ENCODE measurements at regions not wholly inside any gene's neighbourhood (a gene's known extent, or its start where the extent isn't known, plus 50 kb on each side); places are given as distances from the start of the nearest gene placed in this dataset.

- peaks cover 9 to 30% (median 14%) of the 10 kb centered on the region in 4 experiments for H3K4me1 ChIP-seq (ENCODE audit: control extremely low read depth in 1 of 4, control insufficient read depth in 4 of 4, insufficient read depth in 4 of 4, low read length in 3 of 4)
- no peaks in the 10 kb centered on the region for H3K36me3 ChIP-seq (ENCODE audit: control insufficient read depth in 4 of 4, insufficient read depth in 4 of 4, low read length in 3 of 4)
- H3K27ac ChIP-seq (ENCODE audit: insufficient read depth in 1 of 2, low read depth in 1 of 2, low read length in 2 of 2, poor library complexity in 1 of 2, severe bottlenecking in 2 of 2): no peak overlapping the region
- H3K9me3 ChIP-seq (ENCODE audit: control extremely low read depth in 1 of 5, control insufficient read depth in 4 of 5, insufficient read depth in 2 of 5, low read depth in 1 of 5, low read length in 4 of 5): no peaks in the 10 kb centered on the region
- ChIA-PET CTCF (no interaction called here), POLR2A (no interaction called here)
- no CpG with 5 or more reads among the region's 1 CpG for WGBS (ENCODE audit: insufficient coverage)
- no peaks in the 10 kb centered on the region for H3K27me3 ChIP-seq (replicated peaks in 2 of 5; ENCODE audit: control insufficient read depth in 4 of 5, insufficient read depth in 5 of 5, low read length in 4 of 5)
- DNase-seq: no peak
- H3K4me3 ChIP-seq (ENCODE audit: control insufficient read depth in 1 of 7, extremely low read depth in 1 of 7, insufficient read depth in 4 of 7, low read depth in 2 of 7, low read length in 6 of 7): no peak overlapping the region
Measured at GRCh38 chr5:54615381-54615780, 97.8 kb downstream of the SNX18 start.

GRCh38 chr5:54612711-54613110 lies 95.2 kb downstream of the SNX18 start:
- Histone ChIP-seq H3K4me3 (ENCODE audit: control insufficient read depth in 1 of 7, extremely low read depth in 1 of 7, insufficient read depth in 4 of 7, low read depth in 2 of 7, low read length in 6 of 7) (no peak overlapping the region), H3K27me3 (replicated peaks in 2 of 5; ENCODE audit: control insufficient read depth in 4 of 5, insufficient read depth in 5 of 5, low read length in 4 of 5) (no peaks in the 10 kb centered on the region), H3K27ac (ENCODE audit: insufficient read depth in 1 of 2, low read depth in 1 of 2, low read length in 2 of 2, poor library complexity in 1 of 2, severe bottlenecking in 2 of 2) (no peak overlapping the region), H3K9me3 (ENCODE audit: control extremely low read depth in 1 of 5, control insufficient read depth in 4 of 5, insufficient read depth in 2 of 5, low read depth in 1 of 5, low read length in 4 of 5) (peaks cover 0 to 4% (median 0%) of the 10 kb centered on the region in 5 experiments), H3K36me3 (ENCODE audit: control insufficient read depth in 4 of 4, insufficient read depth in 4 of 4, low read length in 3 of 4) (no peaks in the 10 kb centered on the region), H3K4me1 (ENCODE audit: control extremely low read depth in 1 of 4, control insufficient read depth in 4 of 4, insufficient read depth in 4 of 4, low read length in 3 of 4) (peaks cover 12 to 24% (median 17%) of the 10 kb centered on the region in 4 experiments)
- no peak for DNase-seq
- CTCF ChIA-PET: no interaction called here
- POLR2A ChIA-PET: no interaction called here
- WGBS (ENCODE audit: insufficient coverage): 100% methylated on average over 4 of the region's 5 CpGs

- Histone ChIP-seq H3K27me3 (replicated peaks in 2 of 5; ENCODE audit: control insufficient read depth in 4 of 5, insufficient read depth in 5 of 5, low read length in 4 of 5) (no peaks in the 10 kb centered on the region), H3K36me3 (ENCODE audit: control insufficient read depth in 4 of 4, insufficient read depth in 4 of 4, low read length in 3 of 4) (no peaks in the 10 kb centered on the region), H3K9me3 (ENCODE audit: control extremely low read depth in 1 of 5, control insufficient read depth in 4 of 5, insufficient read depth in 2 of 5, low read depth in 1 of 5, low read length in 4 of 5) (peaks cover 0 to 4% (median 0%) of the 10 kb centered on the region in 5 experiments), H3K4me3 (ENCODE audit: control insufficient read depth in 1 of 7, extremely low read depth in 1 of 7, insufficient read depth in 4 of 7, low read depth in 2 of 7, low read length in 6 of 7) (no peak overlapping the region), H3K27ac (ENCODE audit: insufficient read depth in 1 of 2, low read depth in 1 of 2, low read length in 2 of 2, poor library complexity in 1 of 2, severe bottlenecking in 2 of 2) (no peak overlapping the region), H3K4me1 (ENCODE audit: control extremely low read depth in 1 of 4, control insufficient read depth in 4 of 4, insufficient read depth in 4 of 4, low read length in 3 of 4) (peaks cover 10 to 20% (median 15%) of the 10 kb centered on the region in 4 experiments)
- DNase-seq: peak in 1 of 3 donors; percentile 13
- 82% methylated on average over 3 of the region's 5 CpGs for WGBS (ENCODE audit: insufficient coverage)
- POLR2A ChIA-PET: no interaction called here
- CTCF ChIA-PET: interaction anchor here (1.6 kb wide), 1 partner anchor 124 kb away, joined by 6 read pairs; no protein-coding TSS in a partner anchor
Measured at GRCh38 chr5:54611290-54611951, 93.9 kb downstream of the SNX18 start.

- 87% methylated on average over 4 of the region's 6 CpGs for WGBS (ENCODE audit: insufficient coverage)
- ChIA-PET POLR2A (no interaction called here), CTCF (interaction anchor here (1.6 kb wide), 1 partner anchor 123 kb away, joined by 6 read pairs; no protein-coding TSS in a partner anchor)
- Histone ChIP-seq H3K36me3 (ENCODE audit: control insufficient read depth in 4 of 4, insufficient read depth in 4 of 4, low read length in 3 of 4) (no peaks in the 10 kb centered on the region), H3K27me3 (replicated peaks in 2 of 5; ENCODE audit: control insufficient read depth in 4 of 5, insufficient read depth in 5 of 5, low read length in 4 of 5) (no peaks in the 10 kb centered on the region), H3K4me3 (ENCODE audit: control insufficient read depth in 1 of 7, extremely low read depth in 1 of 7, insufficient read depth in 4 of 7, low read depth in 2 of 7, low read length in 6 of 7) (no peak overlapping the region), H3K27ac (ENCODE audit: insufficient read depth in 1 of 2, low read depth in 1 of 2, low read length in 2 of 2, poor library complexity in 1 of 2, severe bottlenecking in 2 of 2) (no peak overlapping the region), H3K9me3 (ENCODE audit: control extremely low read depth in 1 of 5, control insufficient read depth in 4 of 5, insufficient read depth in 2 of 5, low read depth in 1 of 5, low read length in 4 of 5) (peaks cover 0 to 4% (median 0%) of the 10 kb centered on the region in 5 experiments), H3K4me1 (ENCODE audit: control extremely low read depth in 1 of 4, control insufficient read depth in 4 of 4, insufficient read depth in 4 of 4, low read length in 3 of 4) (peaks cover 10 to 20% (median 15%) of the 10 kb centered on the region in 4 experiments)
- peak; percentile 38 to 86 (median 78) for DNase-seq
Measured at GRCh38 chr5:54610197-54610944, 92.8 kb downstream of the SNX18 start.

- Histone ChIP-seq H3K27ac (ENCODE audit: insufficient read depth in 1 of 2, low read depth in 1 of 2, low read length in 2 of 2, poor library complexity in 1 of 2, severe bottlenecking in 2 of 2) (no peak overlapping the region), H3K27me3 (replicated peaks in 2 of 5; ENCODE audit: control insufficient read depth in 4 of 5, insufficient read depth in 5 of 5, low read length in 4 of 5) (no peaks in the 10 kb centered on the region), H3K4me3 (ENCODE audit: control insufficient read depth in 1 of 7, extremely low read depth in 1 of 7, insufficient read depth in 4 of 7, low read depth in 2 of 7, low read length in 6 of 7) (no peak overlapping the region), H3K4me1 (ENCODE audit: control extremely low read depth in 1 of 4, control insufficient read depth in 4 of 4, insufficient read depth in 4 of 4, low read length in 3 of 4) (peaks cover 10 to 20% (median 15%) of the 10 kb centered on the region in 4 experiments), H3K36me3 (ENCODE audit: control insufficient read depth in 4 of 4, insufficient read depth in 4 of 4, low read length in 3 of 4) (no peaks in the 10 kb centered on the region), H3K9me3 (ENCODE audit: control extremely low read depth in 1 of 5, control insufficient read depth in 4 of 5, insufficient read depth in 2 of 5, low read depth in 1 of 5, low read length in 4 of 5) (peaks cover 0 to 4% (median 0%) of the 10 kb centered on the region in 5 experiments)
- peak in 1 of 3 donors; percentile 10 for DNase-seq
- 100% methylated on average over 1 of the region's 3 CpGs for WGBS (ENCODE audit: insufficient coverage)
- POLR2A ChIA-PET: no interaction called here
- CTCF ChIA-PET: no interaction called here
Measured at GRCh38 chr5:54608423-54609085, 91.0 kb downstream of the SNX18 start.

- DNase-seq: peak in 2 of 3 donors; percentile 61 to 73
- CTCF ChIA-PET: interaction anchor here (1.0 kb wide), 1 partner anchor 10 kb away, joined by 3 read pairs; no protein-coding TSS in a partner anchor
- Histone ChIP-seq H3K36me3 (ENCODE audit: control insufficient read depth in 4 of 4, insufficient read depth in 4 of 4, low read length in 3 of 4) (no peaks in the 10 kb centered on the region), H3K9me3 (ENCODE audit: control extremely low read depth in 1 of 5, control insufficient read depth in 4 of 5, insufficient read depth in 2 of 5, low read depth in 1 of 5, low read length in 4 of 5) (peaks cover 0 to 4% (median 0%) of the 10 kb centered on the region in 5 experiments), H3K4me1 (ENCODE audit: control extremely low read depth in 1 of 4, control insufficient read depth in 4 of 4, insufficient read depth in 4 of 4, low read length in 3 of 4) (peaks cover 10 to 21% (median 17%) of the 10 kb centered on the region in 4 experiments), H3K27me3 (replicated peaks in 2 of 5; ENCODE audit: control insufficient read depth in 4 of 5, insufficient read depth in 5 of 5, low read length in 4 of 5) (no peaks in the 10 kb centered on the region), H3K27ac (ENCODE audit: insufficient read depth in 1 of 2, low read depth in 1 of 2, low read length in 2 of 2, poor library complexity in 1 of 2, severe bottlenecking in 2 of 2) (no peak overlapping the region), H3K4me3 (ENCODE audit: control insufficient read depth in 1 of 7, extremely low read depth in 1 of 7, insufficient read depth in 4 of 7, low read depth in 2 of 7, low read length in 6 of 7) (peak overlapping the region in 1 of 7 experiments; percentile 3)
- POLR2A ChIA-PET: no interaction called here
- WGBS (ENCODE audit: insufficient coverage): 50% methylated on average over 3 of the region's 3 CpGs
Measured at GRCh38 chr5:54607006-54607405, 89.4 kb downstream of the SNX18 start.
